ENCODE measurements at regions not wholly inside any gene's neighbourhood (a gene's known extent, or its start where the extent isn't known, plus 50 kb on each side); places are given as distances from the start of the nearest gene placed in this dataset.
A peak's percentile ranks its signal among the peaks of the same experiment; 100 is the strongest.

DNA sequence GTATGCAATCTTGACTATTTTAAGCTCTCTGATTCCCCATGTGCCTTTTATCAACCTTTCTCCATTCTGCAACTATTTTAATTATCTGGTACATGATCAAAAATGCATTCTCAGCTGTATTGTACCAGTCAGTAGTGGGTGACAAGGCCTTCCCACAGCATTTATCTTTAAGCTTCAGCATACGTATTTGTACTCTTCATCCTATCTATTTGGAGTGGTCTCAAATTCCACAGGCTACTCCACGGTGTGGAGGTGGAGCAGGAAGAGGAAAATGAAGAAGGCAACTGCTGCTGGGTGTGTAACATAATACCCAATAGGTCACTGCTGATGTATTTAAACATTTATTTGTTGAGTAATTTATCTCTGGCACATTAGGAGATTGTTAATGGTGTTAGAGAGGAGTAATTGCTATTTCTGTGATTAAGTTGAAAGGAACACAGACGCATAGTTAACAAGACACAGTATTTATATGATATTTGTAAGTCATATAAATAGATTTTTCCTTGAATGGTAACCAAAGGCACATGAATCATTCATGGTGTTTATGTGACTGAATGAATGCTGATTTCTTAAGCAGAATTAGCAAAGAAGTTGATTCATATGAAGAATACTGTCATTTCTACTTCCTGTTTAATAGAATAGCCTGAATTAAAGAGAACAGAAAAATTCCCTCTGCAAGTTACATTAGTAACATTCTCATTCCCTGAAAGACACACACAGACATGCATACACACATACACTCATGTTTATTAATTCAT, 153.8 kb upstream of the NR3C1 start:
- intact Hi-C loops (cut with DNase I), result no loop called here
- H3K4me3 ChIP-seq, result no peak overlapping the region
- peak overlapping the region in 8 of 12 donors; percentile 4 to 43 (median 14) for H3K27ac ChIP-seq
- WGBS, 4 donors, result 22 to 29% (median 27%) methylated on average over 3 of the region's 3 CpGs
- no peak for DNase-seq
- H3K4me1 ChIP-seq, result peaks cover 0 to 27% (median 8%) of the 10 kb centered on the region in 12 donors
- H3K27me3 ChIP-seq, result no peaks in the 10 kb centered on the region
- H3K36me3 ChIP-seq, result no peaks in the 10 kb centered on the region
- ATAC-seq, result peak in 3 of 4 donors; percentile 56 to 85 (median 64)
- TF ChIP-seq POLR2A (IDR thresholded peaks at IDR 0.05), result no peak
- TF ChIP-seq, protein P1, sequence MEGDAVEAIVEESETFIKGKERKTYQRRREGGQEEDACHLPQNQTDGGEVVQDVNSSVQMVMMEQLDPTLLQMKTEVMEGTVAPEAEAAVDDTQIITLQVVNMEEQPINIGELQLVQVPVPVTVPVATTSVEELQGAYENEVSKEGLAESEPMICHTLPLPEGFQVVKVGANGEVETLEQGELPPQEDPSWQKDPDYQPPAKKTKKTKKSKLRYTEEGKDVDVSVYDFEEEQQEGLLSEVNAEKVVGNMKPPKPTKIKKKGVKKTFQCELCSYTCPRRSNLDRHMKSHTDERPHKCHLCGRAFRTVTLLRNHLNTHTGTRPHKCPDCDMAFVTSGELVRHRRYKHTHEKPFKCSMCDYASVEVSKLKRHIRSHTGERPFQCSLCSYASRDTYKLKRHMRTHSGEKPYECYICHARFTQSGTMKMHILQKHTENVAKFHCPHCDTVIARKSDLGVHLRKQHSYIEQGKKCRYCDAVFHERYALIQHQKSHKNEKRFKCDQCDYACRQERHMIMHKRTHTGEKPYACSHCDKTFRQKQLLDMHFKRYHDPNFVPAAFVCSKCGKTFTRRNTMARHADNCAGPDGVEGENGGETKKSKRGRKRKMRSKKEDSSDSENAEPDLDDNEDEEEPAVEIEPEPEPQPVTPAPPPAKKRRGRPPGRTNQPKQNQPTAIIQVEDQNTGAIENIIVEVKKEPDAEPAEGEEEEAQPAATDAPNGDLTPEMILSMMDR (IDR thresholded peaks at IDR 0.05), result no peak
- H3K9me3 ChIP-seq, result no peaks in the 10 kb centered on the region

DNA sequence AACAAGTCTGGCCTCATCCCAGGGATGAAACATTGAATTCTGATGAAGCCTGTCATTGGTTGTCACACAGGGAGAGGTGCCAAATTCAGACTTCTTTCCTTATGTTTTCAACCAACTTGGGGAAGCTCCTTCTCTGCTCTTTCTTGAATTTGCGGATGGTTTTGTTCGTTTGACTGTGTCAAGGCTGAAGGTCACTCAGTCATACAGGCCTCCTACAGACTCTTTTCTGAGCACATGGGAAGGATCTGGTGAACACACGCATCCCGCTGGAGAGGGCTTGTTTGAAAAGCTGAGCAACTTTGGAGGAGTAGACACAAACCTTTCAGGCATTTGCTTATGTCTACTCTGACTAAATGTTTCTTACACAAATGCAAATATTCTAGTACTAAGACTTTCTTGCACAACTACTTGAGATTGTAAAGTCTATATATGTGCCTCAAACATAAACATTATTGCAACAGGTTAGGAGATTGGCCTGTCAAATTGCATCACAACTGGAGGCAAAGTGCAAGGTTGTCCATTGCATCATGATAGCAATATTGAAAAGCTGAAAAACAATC, 151.5 kb upstream of the NR3C1 start:
- Histone ChIP-seq H3K27me3 (no peaks in the 10 kb centered on the region), H3K4me3 (no peak overlapping the region), H3K9me3 (no peaks in the 10 kb centered on the region), H3K36me3 (no peaks in the 10 kb centered on the region), H3K27ac (no peak overlapping the region), H3K4me1 (peaks cover 0 to 27% (median 8%) of the 10 kb centered on the region in 12 donors)
- TF ChIP-seq, protein P1 (IDR thresholded peaks at IDR 0.05), result no peak
- TF ChIP-seq POLR2A (IDR thresholded peaks at IDR 0.05), result no peak
- WGBS, 4 donors, result 69 to 85% (median 71%) methylated on average over 4 of the region's 4 CpGs
- DNase-seq (no peak), ATAC-seq (no peak)
- intact Hi-C loops (cut with DNase I), result no loop called here

DNA sequence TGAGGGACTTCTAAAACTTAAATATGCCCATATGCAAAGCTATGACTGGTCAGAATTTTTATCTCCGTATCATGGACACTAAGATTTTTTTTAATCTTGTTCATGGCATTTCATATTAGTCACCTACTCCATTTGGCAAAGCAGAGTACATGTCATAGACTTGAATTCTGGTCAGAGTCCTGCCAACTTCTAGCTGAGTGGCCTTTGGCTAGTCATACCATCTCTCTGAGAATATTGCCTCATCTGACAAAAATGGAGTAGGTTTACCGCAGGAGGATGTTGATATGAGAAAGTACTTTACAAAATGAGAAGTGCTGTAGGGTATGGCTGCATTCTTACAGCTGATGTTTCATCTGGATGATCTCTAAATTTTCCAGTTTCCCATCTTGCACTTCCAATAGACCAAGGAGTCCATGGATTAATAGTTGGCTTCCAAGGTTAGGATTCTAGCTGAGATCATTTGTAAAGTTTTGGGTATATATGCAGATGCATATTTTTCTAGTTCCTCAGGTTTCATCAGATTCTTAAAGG, 150.8 kb upstream of the NR3C1 start:
- WGBS, 4 donors, result 50 to 66% (median 56%) methylated on average over 2 of the region's 2 CpGs
- Histone ChIP-seq H3K36me3 (no peaks in the 10 kb centered on the region), H3K27ac (peak overlapping the region in 2 of 12 donors; percentile 2 to 24), H3K4me3 (no peak overlapping the region), H3K27me3 (no peaks in the 10 kb centered on the region), H3K4me1 (peaks cover 0 to 27% (median 5%) of the 10 kb centered on the region in 12 donors), H3K9me3 (no peaks in the 10 kb centered on the region)
- DNase-seq, result no peak
- ATAC-seq, result peak in 3 of 4 donors; percentile 75 to 77 (median 75)
- intact Hi-C loops (cut with DNase I), result no loop called here
- no peak for TF ChIP-seq POLR2A (IDR thresholded peaks at IDR 0.05)
- TF ChIP-seq, protein P1 (IDR thresholded peaks at IDR 0.05), result no peak

DNA sequence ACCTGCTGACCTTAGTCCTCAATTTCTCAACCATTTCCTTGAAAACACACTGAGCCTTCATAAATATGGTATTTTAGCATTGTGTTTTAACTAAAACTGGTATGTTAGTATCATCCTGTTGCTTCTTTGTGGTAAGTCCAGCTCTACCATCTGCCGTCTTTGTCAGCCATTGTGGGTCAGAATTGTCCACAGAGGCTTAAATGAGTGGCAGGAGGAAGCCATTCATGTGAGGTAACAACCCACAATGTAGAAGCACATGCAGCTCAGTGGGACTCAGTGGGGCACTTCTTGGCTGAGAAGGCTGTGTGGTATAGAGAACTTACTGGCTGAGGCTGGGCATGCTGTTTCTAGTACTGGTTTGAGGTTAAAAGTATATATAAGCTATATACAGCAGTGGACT, 149.2 kb upstream of the NR3C1 start:
- peaks cover 0 to 2% (median 0%) of the 10 kb centered on the region in 12 donors for H3K9me3 ChIP-seq
- H3K4me1 ChIP-seq, result peaks cover 0 to 23% (median 5%) of the 10 kb centered on the region in 12 donors
- no peak for DNase-seq
- no peaks in the 10 kb centered on the region for H3K36me3 ChIP-seq
- H3K27ac ChIP-seq, result no peak overlapping the region
- TF ChIP-seq, protein P1 (IDR thresholded peaks at IDR 0.05), result no peak
- no peak for TF ChIP-seq POLR2A (IDR thresholded peaks at IDR 0.05)
- no peaks in the 10 kb centered on the region for H3K27me3 ChIP-seq
- 88 to 100% (median 91%) methylated on average over 1 of the region's 1 CpG for WGBS, 4 donors
- intact Hi-C loops (cut with DNase I), result no loop called here
- no peak overlapping the region for H3K4me3 ChIP-seq
- no peak for ATAC-seq

Measured in heart left ventricle (tissue), 16 donors.